SK-N-SH treated with all-trans-retinoic acid at 6 μM for 48 hours (cell line): ENCODE measurements at regions not wholly inside any gene's neighbourhood (a gene's known extent, or its start where the extent isn't known, plus 50 kb on each side); places are given as distances from the start of the nearest gene placed in this dataset.

ENCODE experiments used
- ATAC-seq: fragments of 200-7000 bp; cut with Tn5 transposase; 3 replicates; pipeline ENCODE4 v1.9.1; 2020; ENCODE audit warnings: mild to moderate bottlenecking, moderate library complexity
- ARNTL ChIP-seq: fragments of 450-650 bp; formaldehyde crosslinking; IDR thresholded peaks from 2 replicates; pipeline ENCODE4 v1.5.0; 2020; ENCODE audit warnings: low read depth, mild to moderate bottlenecking, moderate library complexity, borderline replicate concordance
- BACH2 ChIP-seq: fragments of 250-450 bp; sonication (Bioruptor Pico); IDR thresholded peaks from 2 replicates; pipeline ENCODE4 v1.9.0; 2021; ENCODE audit warnings: mild to moderate bottlenecking, borderline replicate concordance
- CSDC2 ChIP-seq: fragments of 250-450 bp; sonication (Bioruptor Pico); IDR thresholded peaks from 2 replicates; pipeline ENCODE4 v1.5.0; 2020; ENCODE audit warnings: mild to moderate bottlenecking, moderate library complexity
- CSRNP3 ChIP-seq: fragments of 250-450 bp; sonication (Bioruptor Pico); IDR thresholded peaks from 2 replicates; pipeline ENCODE4 v1.5.1; 2021; ENCODE audit warnings: mild to moderate bottlenecking, moderate library complexity
- ESRRG ChIP-seq: fragments of 250-450 bp; sonication (Bioruptor Pico); IDR thresholded peaks from 2 replicates; pipeline ENCODE4 v1.6.1; 2021; ENCODE audit warnings: mild to moderate bottlenecking
- GLIS3 ChIP-seq: fragments of 250-450 bp; sonication (Bioruptor Pico); IDR thresholded peaks from 2 replicates; pipeline ENCODE4 v1.5.0; 2020; ENCODE audit warnings: mild to moderate bottlenecking, moderate library complexity
- ISL1 ChIP-seq: fragments of 250-450 bp; sonication (Bioruptor Pico); IDR thresholded peaks from 2 replicates; pipeline ENCODE4 v2.1.2; 2022; ENCODE audit warnings: mild to moderate bottlenecking, moderate library complexity
- OSR1 ChIP-seq: fragments of 250-450 bp; sonication (Bioruptor Pico); IDR thresholded peaks from 2 replicates; pipeline ENCODE4 v1.8.0; 2022; ENCODE audit warnings: moderate library complexity, mild to moderate bottlenecking, inconsistent platforms
- PATZ1 ChIP-seq: fragments of 250-450 bp; sonication (Bioruptor Pico); IDR thresholded peaks from 2 replicates; pipeline ENCODE4 v1.8.0; 2020; ENCODE audit warnings: mild to moderate bottlenecking, moderate library complexity, borderline replicate concordance
- PPARA ChIP-seq: fragments of 250-450 bp; sonication (Bioruptor Pico); IDR thresholded peaks from 2 replicates; pipeline ENCODE4 v1.5.0; 2020; ENCODE audit warnings: mild to moderate bottlenecking, borderline replicate concordance
- RARB ChIP-seq: fragments of 250-450 bp; sonication (Bioruptor Pico); IDR thresholded peaks from 2 replicates; pipeline ENCODE4 v1.8.0; 2021; ENCODE audit warnings: mild to moderate bottlenecking, moderate library complexity
- SNAI2 ChIP-seq: fragments of 250-450 bp; sonication (Bioruptor Pico); IDR thresholded peaks from 2 replicates; pipeline ENCODE4 v1.5.0; 2020; ENCODE audit warnings: mild to moderate bottlenecking, moderate library complexity
- TCF4 ChIP-seq: fragments of 250-450 bp; sonication (Bioruptor Pico); IDR thresholded peaks from 2 replicates; pipeline ENCODE4 v1.8.0; 2021; ENCODE audit warnings: mild to moderate bottlenecking, moderate library complexity, borderline replicate concordance
- TOX ChIP-seq: fragments of 250-450 bp; sonication (Bioruptor Pico); IDR thresholded peaks from 2 replicates; pipeline ENCODE4 v1.8.0; 2021; ENCODE audit warnings: mild to moderate bottlenecking, moderate library complexity, borderline replicate concordance
- TSHZ2 ChIP-seq: fragments of 250-450 bp; sonication (Bioruptor Pico); IDR thresholded peaks from 2 replicates; pipeline ENCODE4 v1.5.0; 2020; ENCODE audit warnings: mild to moderate bottlenecking, moderate library complexity
- ZFP3 ChIP-seq: fragments of 250-450 bp; sonication (Bioruptor Pico); IDR thresholded peaks from 2 replicates; pipeline ENCODE4 v1.5.0; 2020; ENCODE audit warnings: mild to moderate bottlenecking, moderate library complexity
- ZFP30 ChIP-seq: fragments of 450-650 bp; formaldehyde crosslinking; IDR thresholded peaks from 2 replicates; pipeline ENCODE4 v1.5.0; 2022; ENCODE audit warnings: mild to moderate bottlenecking, moderate library complexity
- ZNF565 ChIP-seq: fragments of 450-650 bp; formaldehyde crosslinking; conservative IDR thresholded peaks from 2 replicates; pipeline ENCODE4 v1.5.0; 2020; ENCODE audit warnings: low read depth, mild to moderate bottlenecking, moderate library complexity
- ZNF70 ChIP-seq: fragments of 450-650 bp; formaldehyde crosslinking; IDR thresholded peaks from 2 replicates; pipeline ENCODE4 v1.5.0; 2020; ENCODE audit warnings: mild to moderate bottlenecking, moderate library complexity
- ZNF8 ChIP-seq: fragments of 450-650 bp; formaldehyde crosslinking; IDR thresholded peaks from 2 replicates; pipeline ENCODE4 v1.5.0; 2020; ENCODE audit warnings: mild to moderate bottlenecking, moderate library complexity
- TF ChIP-seq, protein P1 (sequence below): fragments of 250-450 bp; sonication (Bioruptor Pico); IDR thresholded peaks from 2 replicates; pipeline ENCODE4 v1.8.0; 2021; ENCODE audit warnings: low read depth, mild to moderate bottlenecking, moderate library complexity, borderline replicate concordance

DNA sequence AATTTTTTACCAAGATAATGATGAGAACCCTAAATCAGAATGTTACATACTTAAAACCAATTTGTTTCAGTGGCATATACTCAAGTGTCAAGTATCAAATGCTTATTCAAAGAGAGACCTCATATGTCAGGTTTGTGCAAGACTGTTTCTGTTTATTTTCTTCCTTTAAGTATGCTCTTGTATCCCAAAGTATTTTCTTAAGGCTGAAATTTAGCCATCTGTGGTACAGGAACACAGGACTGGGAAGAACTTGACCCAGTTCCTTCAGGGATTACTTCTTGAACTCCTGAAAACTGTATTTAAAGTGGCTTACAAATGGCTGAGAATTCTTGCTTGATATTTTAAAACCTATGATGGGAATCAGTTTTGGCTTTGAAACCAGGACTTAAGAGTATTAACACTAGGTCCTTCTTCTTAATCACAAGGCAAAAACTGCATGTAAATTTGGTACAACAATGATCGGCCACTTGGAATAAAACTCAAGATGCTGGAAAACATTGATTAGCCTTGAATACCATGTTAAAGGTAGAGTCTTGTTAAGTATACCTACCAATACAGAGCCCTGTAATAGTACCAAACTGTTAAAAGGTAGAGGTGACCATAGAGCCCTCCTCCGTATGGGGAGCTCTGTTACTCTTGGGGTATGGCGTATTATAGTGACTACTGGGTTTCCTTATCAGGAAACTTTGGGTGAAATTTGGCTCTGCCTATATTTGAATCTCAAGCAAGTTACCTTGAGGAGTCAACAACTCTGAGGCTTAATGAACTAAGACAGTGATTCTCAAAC lies 95.9 kb downstream of the BLID start:
- ATAC-seq, result no peak
- TF ChIP-seq OSR1 (CRISPR knock-in tag), result no peak
- TF ChIP-seq GLIS3 (CRISPR knock-in tag), result no peak
- no peak for TF ChIP-seq RARB (CRISPR knock-in tag)
- TF ChIP-seq ZNF70 (CRISPR knock-in tag), result no peak
- TF ChIP-seq TOX (CRISPR knock-in tag), result no peak
- TF ChIP-seq PATZ1 (CRISPR knock-in tag), result no peak
- no peak for TF ChIP-seq PPARA
- no peak for TF ChIP-seq ZNF565 (CRISPR knock-in tag)
- no peak for TF ChIP-seq CSRNP3
- TF ChIP-seq, protein P1, sequence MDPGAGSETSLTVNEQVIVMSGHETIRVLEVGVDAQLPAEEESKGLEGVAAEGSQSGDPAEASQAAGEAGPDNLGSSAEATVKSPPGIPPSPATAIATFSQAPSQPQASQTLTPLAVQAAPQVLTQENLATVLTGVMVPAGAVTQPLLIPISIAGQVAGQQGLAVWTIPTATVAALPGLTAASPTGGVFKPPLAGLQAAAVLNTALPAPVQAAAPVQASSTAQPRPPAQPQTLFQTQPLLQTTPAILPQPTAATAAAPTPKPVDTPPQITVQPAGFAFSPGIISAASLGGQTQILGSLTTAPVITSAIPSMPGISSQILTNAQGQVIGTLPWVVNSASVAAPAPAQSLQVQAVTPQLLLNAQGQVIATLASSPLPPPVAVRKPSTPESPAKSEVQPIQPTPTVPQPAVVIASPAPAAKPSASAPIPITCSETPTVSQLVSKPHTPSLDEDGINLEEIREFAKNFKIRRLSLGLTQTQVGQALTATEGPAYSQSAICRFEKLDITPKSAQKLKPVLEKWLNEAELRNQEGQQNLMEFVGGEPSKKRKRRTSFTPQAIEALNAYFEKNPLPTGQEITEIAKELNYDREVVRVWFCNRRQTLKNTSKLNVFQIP (CRISPR knock-in tag), result no peak
- no peak for TF ChIP-seq ARNTL (CRISPR knock-in tag)
- no peak for TF ChIP-seq ESRRG (CRISPR knock-in tag)
- TF ChIP-seq BACH2, result no peak
- TF ChIP-seq CSDC2 (CRISPR knock-in tag), result no peak
- TF ChIP-seq TSHZ2 (CRISPR knock-in tag), result no peak
- no peak for TF ChIP-seq ZFP30 (CRISPR knock-in tag)

DNA sequence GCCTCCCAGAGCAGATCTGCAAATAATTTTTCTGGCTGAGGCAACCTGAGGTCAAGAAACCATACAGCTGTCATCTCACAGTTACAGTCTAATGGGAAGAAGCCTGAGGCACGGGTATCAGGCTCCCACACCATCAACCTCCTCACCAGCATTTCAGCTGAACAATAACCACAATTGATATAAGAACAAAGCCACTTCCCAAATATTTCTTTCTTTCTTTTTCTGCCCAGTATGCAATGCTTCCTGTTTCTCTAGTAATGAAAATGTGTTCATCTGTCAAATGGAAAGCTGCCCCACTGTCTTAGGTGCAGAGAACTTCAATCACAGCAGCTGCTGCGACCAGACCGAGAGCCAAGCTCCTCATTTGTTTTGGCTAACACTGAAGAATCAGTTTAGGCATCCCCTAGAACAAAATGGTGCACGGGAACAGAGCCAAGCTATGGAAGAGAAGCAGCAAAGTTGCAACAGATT lies 108.4 kb downstream of the BLID start:
- no peak for ATAC-seq
- TF ChIP-seq ZNF8, result no peak
- TF ChIP-seq SNAI2, result no peak
- TF ChIP-seq TOX (CRISPR knock-in tag), result no peak
- no peak for TF ChIP-seq TCF4 (CRISPR knock-in tag)
- no peak for TF ChIP-seq ARNTL (CRISPR knock-in tag)
- TF ChIP-seq RARB (CRISPR knock-in tag), result no peak
- TF ChIP-seq BACH2, result no peak
- TF ChIP-seq ZNF70 (CRISPR knock-in tag), result no peak
- TF ChIP-seq ZFP30 (CRISPR knock-in tag), result no peak
- TF ChIP-seq CSDC2 (CRISPR knock-in tag), result no peak
- TF ChIP-seq, protein P1 (CRISPR knock-in tag), result no peak
- TF ChIP-seq PPARA, result no peak
- TF ChIP-seq ZFP3, result no peak
- TF ChIP-seq TSHZ2 (CRISPR knock-in tag), result no peak
- no peak for TF ChIP-seq ISL1 (CRISPR knock-in tag)
- no peak for TF ChIP-seq ZNF565 (CRISPR knock-in tag)
- TF ChIP-seq PATZ1 (CRISPR knock-in tag), result no peak
- TF ChIP-seq, all 23 proteins: peak for 0
